ENCODE measurements at regions not wholly inside any gene's neighbourhood (a gene's known extent, or its start where the extent isn't known, plus 50 kb on each side); places are given as distances from the start of the nearest gene placed in this dataset.

GRCh38 chr2:39604866-39605265 lies 60.9 kb upstream of the TMEM178A start:
- TF ChIP-seq CTCF (IDR thresholded peaks at IDR 0.05) (no peak), POLR2A (IDR thresholded peaks at IDR 0.05) (no peak)
